ENCODE measurements at regions not wholly inside any gene's neighbourhood (a gene's known extent, or its start where the extent isn't known, plus 50 kb on each side); places are given as distances from the start of the nearest gene placed in this dataset.

DNA sequence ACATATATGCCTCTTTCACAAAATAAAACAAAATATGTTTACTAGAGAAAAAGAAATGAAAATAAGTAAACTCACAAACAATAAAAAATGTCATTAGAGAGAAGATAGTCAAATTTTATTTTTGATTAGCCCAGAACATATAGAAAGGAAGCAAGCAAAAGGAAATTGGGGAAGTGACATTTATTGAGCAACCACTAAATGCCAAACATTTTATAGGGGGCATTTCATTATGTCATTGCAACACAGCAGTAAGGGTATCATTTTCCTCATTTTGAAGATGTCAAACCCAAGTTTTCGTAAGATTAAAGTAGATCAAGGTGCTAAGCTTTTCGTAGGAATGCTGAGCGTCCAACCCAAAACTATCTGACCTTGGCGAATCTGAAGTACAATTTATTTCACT lies 1331.5 kb upstream of the PABPC4L start:
- in situ Hi-C loops (cut with MboI; ENCODE audit: low pct_unique_long_range_greater_than_20kb, low sequenced_read_pairs, unreplicated experiment), result no loop called here
- TF ChIP-seq, protein P1, sequence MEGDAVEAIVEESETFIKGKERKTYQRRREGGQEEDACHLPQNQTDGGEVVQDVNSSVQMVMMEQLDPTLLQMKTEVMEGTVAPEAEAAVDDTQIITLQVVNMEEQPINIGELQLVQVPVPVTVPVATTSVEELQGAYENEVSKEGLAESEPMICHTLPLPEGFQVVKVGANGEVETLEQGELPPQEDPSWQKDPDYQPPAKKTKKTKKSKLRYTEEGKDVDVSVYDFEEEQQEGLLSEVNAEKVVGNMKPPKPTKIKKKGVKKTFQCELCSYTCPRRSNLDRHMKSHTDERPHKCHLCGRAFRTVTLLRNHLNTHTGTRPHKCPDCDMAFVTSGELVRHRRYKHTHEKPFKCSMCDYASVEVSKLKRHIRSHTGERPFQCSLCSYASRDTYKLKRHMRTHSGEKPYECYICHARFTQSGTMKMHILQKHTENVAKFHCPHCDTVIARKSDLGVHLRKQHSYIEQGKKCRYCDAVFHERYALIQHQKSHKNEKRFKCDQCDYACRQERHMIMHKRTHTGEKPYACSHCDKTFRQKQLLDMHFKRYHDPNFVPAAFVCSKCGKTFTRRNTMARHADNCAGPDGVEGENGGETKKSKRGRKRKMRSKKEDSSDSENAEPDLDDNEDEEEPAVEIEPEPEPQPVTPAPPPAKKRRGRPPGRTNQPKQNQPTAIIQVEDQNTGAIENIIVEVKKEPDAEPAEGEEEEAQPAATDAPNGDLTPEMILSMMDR (IDR thresholded peaks at IDR 0.05; ENCODE audit: extremely low read depth, insufficient read depth, missing control alignments), result no peak

DNA sequence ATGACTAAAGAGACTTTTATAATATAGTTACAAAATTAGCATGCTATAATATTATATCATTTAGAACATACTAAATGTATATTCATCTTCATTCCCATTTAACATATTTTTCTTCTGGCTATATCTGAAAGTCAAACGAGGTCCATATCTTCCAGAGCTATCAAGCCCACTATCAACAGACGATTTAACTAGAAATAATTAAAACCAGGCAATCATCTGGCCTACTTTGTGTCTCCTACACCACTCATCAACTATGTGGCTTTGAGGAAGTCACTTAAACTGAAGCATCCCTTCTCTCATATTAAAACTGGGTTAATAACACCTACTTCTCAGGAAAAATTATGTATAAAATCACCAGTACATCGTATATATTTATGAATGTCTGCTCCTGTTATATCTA lies 1330.5 kb upstream of the PABPC4L start:
- DNase-seq (ENCODE audit: low spot score), result no peak
- in situ Hi-C loops (cut with MboI; ENCODE audit: low pct_unique_long_range_greater_than_20kb, low sequenced_read_pairs, unreplicated experiment), result no loop called here
- TF ChIP-seq, protein P1 (IDR thresholded peaks at IDR 0.05; ENCODE audit: extremely low read depth, insufficient read depth, missing control alignments), result no peak

More for the DNA sequence above, 1331.5 kb upstream of the PABPC4L start:
- no peak for DNase-seq (ENCODE audit: low spot score)

DNA sequence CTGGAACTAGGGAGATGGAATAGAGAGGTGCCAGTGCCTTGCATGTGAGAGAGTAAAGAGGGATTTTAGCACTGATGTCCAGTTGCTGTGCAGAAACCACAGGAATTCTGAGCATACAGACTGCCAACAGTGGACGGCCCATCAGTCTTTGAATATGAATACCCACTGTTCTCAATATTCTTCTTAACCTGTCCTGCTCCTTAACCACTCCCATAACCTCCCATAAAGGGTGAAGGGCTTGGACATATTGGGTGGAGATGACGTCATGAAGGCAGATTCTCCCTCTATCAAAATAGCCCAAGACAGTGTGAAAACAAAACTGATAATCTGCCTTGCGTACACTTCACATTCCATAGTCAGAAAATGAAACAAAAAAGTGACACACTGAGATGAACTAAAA lies 1313.7 kb upstream of the PABPC4L start:
- no peak for DNase-seq (ENCODE audit: low spot score)
- TF ChIP-seq, protein P1 (IDR thresholded peaks at IDR 0.05; ENCODE audit: extremely low read depth, insufficient read depth, missing control alignments), result no peak
- in situ Hi-C loops (cut with MboI; ENCODE audit: low pct_unique_long_range_greater_than_20kb, low sequenced_read_pairs, unreplicated experiment), result no loop called here

DNA sequence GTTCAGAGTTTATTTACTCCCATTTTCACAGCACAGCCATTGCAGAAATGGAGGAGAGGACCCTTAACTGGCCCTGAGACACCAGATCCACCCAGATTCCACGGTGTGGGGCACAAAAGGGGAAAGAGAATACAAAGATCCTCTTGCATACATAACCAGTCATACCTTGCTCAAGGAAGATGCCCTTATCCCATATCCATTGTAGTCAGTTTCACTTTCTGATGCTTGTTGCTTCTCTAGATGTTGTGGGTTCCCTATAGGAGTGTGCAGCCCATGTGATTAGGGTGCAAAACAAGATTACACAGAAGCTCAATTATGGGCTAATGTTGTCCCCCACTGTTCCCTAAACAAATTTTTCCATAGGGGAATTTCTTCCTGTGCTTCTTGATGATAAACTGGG lies 1309.0 kb upstream of the PABPC4L start:
- in situ Hi-C loops (cut with MboI; ENCODE audit: low pct_unique_long_range_greater_than_20kb, low sequenced_read_pairs, unreplicated experiment), result no loop called here
- no peak for DNase-seq (ENCODE audit: low spot score)
- TF ChIP-seq, protein P1 (IDR thresholded peaks at IDR 0.05; ENCODE audit: extremely low read depth, insufficient read depth, missing control alignments), result no peak

DNA sequence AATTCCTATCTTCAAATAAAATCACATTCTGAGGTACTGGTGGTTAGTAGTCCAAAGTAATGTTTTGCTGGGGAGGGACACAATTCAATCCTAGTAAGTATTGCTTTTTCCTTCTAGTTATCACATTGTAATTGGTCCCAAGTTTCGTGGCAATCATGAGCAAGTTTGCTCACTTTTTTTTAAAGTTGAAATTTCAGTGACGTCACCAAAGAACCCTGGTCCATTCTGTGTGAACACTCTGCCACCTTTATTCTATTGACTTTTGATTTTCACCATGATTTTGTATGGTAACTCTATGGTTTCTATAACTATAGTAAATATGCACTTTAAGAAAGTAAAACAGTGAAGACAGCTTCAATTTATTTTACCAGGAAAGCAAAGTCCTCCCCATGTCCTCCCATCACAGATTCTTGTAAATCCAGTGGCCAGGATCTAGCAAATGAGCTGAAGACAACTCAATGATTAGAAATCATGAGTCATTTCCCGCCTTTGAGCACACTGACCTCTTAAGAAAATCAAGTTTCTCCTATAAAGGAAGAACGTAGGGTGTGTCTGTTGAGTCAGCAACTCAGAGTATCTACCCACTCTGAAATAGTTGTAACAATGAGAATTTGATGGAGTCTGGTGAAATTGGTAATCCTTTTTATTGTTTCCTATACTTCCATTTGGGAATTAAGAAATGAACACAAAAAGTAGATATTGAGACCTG lies 1306.6 kb upstream of the PABPC4L start:
- in situ Hi-C loops (cut with MboI; ENCODE audit: low pct_unique_long_range_greater_than_20kb, low sequenced_read_pairs, unreplicated experiment), result no loop called here
- DNase-seq (ENCODE audit: low spot score), result no peak
- TF ChIP-seq, protein P1 (IDR thresholded peaks at IDR 0.05; ENCODE audit: extremely low read depth, insufficient read depth, missing control alignments), result no peak

DNA sequence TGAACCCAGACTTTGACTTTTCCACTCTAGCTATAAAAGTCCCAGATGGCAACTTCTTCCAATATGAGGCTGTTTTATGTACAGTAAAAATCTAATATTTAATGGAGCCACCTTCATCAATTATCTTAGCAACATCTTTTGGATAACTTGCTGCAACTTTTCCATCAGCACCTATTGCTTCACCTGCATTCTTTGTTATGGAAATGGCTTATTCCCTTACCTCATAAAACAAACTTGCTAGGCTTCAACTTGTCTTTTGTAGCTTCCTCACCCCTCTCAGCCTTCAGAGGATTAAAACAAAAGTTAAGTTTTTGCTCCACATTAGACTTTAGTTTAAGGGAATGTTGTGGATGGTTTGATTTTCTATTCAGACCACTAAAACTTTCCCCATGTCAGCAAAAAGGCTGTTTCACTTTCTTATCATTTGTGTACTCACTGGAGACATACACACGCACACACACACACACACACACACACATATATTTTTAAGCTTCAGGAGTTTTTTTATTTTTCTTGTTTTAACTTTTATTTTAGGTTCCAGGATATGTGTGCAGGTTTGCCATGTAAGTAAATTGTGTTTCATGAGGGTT lies 1296.1 kb upstream of the PABPC4L start:
- no peak for DNase-seq (ENCODE audit: low spot score)
- TF ChIP-seq, protein P1 (IDR thresholded peaks at IDR 0.05; ENCODE audit: extremely low read depth, insufficient read depth, missing control alignments), result no peak
- in situ Hi-C loops (cut with MboI; ENCODE audit: low pct_unique_long_range_greater_than_20kb, low sequenced_read_pairs, unreplicated experiment), result no loop called here
